Medulla oblongata (tissue), 1 donor: ENCODE measurements at regions not wholly inside any gene's neighbourhood (a gene's known extent, or its start where the extent isn't known, plus 50 kb on each side); places are given as distances from the start of the nearest gene placed in this dataset.

Experiments
- DNase-seq: peaks from one replicate; pipeline ENCODE4 v3.0.0-alpha.2; 2015; ENCODE audit errors: extremely low spot score

- DNase-seq: no peak
Observed at GRCh38 chr9:117860849-117861248, 156.6 kb downstream of the TLR4 start.

- no peak for DNase-seq
Observed at GRCh38 chr9:117864385-117865057, 160.3 kb downstream of the TLR4 start.

- no peak for DNase-seq
Observed at GRCh38 chr9:117868594-117868993, 164.4 kb downstream of the TLR4 start.

DNA sequence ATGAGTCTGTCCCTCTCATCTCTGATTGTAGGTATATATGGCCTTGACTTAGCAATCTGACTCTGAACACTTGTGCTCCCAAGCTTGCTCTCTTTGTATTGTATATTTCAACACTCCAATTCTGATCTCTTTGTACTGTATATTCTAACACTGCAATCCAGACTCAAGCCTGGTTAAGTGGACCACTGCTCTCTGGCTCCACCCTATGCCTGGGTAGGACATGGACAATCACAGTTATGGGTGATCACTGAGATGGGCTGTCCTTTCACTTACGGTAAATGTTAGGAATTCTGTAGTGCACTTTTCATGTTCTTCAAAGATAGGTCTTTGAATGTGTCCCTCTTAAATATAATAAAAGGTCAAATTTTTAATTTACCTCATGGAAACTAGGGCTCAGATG lies 165.1 kb downstream of the TLR4 start:
- no peak for DNase-seq

- no peak for DNase-seq
Observed at GRCh38 chr9:117869712-117870111, 165.5 kb downstream of the TLR4 start.

- no peak for DNase-seq
Observed at GRCh38 chr9:117873664-117874063, 169.5 kb downstream of the TLR4 start.

GRCh38 chr9:117875886-117876285 lies 171.7 kb downstream of the TLR4 start:
- no peak for DNase-seq

DNA sequence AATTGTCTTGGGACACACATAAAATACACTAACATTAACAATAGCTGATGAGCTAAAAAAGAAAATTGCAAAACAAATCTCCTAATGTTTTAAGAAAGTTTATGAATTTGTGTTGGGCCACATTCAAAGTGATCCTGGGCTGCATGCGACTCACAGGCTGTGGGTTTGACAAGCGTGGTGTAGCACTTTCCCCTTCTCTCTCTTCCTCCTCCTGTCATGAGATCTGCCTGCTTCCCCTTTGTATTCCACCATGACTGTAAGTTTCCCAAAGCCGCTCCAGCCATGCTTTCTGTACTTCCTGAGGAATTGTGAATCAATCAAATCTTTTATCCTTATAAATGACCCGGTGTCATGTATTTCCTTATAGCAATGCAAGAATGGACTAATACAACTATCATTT lies 178.0 kb downstream of the TLR4 start:
- no peak for DNase-seq

- no peak for DNase-seq
Observed at GRCh38 chr9:117886616-117887015, 182.4 kb downstream of the TLR4 start.

- DNase-seq: no peak
Observed at GRCh38 chr9:117887383-117887782, 183.2 kb downstream of the TLR4 start.

DNA sequence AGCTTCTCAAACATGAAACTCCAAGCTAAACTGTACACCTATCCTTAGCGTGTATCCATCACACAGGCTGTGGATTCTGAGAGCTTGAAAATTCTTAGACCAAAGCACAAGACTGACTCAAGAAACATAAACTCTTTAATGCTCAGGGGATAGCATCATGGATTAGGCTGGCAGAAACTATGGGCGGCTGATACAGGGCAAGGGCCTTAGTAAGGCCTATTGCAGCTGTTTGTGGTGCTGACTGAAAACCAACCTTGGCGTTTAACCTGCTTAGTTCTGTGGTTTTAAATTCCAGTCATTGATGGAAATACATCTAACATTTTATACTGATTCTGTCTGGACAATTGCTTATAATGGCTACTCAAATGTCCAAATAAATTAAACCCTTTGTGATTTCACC lies 183.7 kb downstream of the TLR4 start:
- DNase-seq: no peak

DNA sequence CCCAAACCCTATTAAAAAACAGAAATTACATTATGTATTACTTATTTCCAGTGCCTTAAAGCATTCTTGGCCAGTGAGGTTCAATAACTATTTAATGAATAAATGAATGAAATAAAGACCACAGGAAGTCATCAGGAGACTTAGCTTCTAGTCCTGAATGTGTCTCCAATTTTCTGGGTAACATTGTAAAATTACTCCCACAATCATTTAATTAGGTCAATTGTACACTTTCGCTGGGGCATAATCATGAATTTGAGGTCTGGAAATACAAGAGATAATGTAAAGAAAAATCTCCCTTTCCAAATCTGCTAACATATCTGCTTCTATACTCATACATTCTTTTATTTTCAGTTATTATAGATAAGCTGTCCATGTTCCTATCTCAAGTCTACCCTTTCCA lies 199.2 kb downstream of the TLR4 start:
- no peak for DNase-seq

GRCh38 chr9:117906763-117907162 lies 202.6 kb downstream of the TLR4 start:
- DNase-seq: no peak

DNA sequence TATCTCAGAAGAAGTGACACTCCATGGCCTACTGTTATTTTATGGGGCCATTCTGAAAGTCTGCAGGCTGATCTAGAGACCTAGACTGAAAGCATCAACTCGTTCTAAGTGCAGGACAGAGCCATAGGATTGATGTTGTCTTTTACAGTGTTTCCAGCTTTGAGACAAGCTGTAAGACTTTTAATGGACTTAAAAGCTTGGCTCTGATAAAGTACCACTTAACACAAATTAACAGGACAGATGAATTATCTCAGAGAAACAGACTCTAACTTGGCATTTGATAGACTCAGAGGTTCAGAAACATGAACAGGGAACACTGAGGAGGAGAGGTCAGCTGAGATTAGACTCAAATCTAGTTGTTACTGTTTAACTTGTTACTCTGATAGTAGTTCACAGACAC lies 203.2 kb downstream of the TLR4 start:
- DNase-seq: no peak

GRCh38 chr9:117916291-117916690 lies 212.1 kb downstream of the TLR4 start:
- DNase-seq: no peak

DNA sequence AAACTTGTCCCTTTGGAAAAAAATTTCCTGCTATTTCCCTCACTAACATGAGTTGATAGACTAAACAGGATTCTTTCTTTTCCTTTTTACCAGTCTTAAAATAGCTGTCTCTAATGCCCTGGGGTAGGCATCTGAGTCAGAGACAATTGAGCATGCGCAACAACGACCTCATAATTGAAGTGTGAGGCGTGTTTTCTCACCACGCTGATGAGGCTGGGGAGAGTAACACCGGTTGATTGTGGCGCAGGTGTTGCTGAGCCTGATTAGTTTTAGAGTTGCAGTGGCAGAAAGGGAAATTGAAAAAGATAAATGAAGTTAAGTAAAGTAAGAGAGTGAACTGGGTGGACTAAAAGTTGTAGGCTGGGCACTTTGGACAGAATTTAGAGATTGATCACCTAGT lies 213.7 kb downstream of the TLR4 start:
- DNase-seq: no peak

GRCh38 chr9:117919538-117919937 lies 215.3 kb downstream of the TLR4 start:
- DNase-seq: no peak

- DNase-seq: no peak
Observed at GRCh38 chr9:117926031-117926658, 221.9 kb downstream of the TLR4 start.

- DNase-seq: no peak
Observed at GRCh38 chr9:117927354-117927753, 223.2 kb downstream of the TLR4 start.

GRCh38 chr9:117929868-117930267 lies 225.7 kb downstream of the TLR4 start:
- peak; percentile 21 for DNase-seq

GRCh38 chr9:117932585-117932984 lies 228.4 kb downstream of the TLR4 start:
- no peak for DNase-seq

DNA sequence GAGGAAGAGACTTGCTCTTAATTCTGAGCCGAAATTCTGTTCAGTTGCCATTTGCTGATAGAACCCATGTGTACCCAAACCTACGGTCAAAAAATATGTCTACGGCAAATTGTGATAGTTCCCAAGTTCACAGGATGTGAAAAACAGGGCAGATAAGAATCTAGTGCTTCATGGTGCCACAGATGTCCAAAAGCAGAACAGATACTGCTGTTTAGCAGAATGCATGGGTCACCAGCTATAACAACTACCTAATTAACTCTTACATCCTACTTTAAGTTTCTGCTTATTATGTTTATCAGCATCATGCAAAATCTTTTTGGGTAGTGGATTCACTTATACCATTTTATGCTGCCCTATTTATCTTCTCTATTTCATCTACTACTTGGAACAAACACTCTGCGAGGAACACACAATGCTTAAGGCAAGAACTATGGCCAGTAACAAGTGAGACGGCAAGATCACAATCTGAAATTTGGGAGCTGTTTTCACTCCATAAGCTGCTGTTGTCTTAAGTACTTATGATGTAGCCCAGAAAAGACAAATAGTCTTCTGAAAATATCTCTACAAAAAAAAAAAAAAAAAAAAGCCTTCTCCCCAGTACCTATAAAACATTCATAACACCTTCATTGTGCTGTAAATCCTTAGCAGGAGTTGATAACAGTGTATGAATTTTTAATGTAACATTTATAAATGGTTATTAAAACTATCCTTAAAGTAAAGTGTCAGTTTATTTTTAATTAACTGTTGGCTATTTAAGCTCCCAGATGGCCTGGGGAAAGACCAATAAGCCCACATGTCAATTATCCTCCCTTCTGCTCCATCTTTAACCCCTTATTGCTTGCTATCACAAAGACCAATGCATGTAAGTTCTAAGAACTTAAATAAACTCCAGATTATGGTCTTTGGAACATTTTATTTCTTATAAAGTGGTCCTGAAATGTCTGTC lies 232.3 kb downstream of the TLR4 start:
- peak; percentile 16 for DNase-seq

- DNase-seq: no peak
Observed at GRCh38 chr9:117938086-117938485, 233.9 kb downstream of the TLR4 start.
